ENCODE measurements at regions not wholly inside any gene's neighbourhood (a gene's known extent, or its start where the extent isn't known, plus 50 kb on each side); places are given as distances from the start of the nearest gene placed in this dataset.

DNA sequence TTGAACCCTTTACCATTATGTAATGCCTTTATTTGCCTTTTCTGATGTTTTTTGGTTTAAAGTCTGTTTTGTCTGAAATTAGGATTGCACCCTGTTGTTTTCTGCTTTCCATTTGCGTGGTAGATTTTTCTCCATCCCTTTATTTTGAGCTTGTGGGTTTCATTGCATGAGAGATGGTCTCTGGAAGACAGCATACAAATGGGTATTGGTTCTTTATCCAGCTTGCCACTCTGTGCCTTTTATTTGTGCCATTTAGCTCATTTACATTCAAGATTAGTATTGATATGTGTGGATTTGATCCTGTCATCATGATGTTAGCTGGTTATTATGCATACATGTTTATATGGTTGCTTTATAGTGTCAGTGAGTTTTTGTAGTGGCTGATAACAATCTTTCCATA, 318.7 kb upstream of the PPP2R3A start:
- no peak overlapping the region for H4K8ac ChIP-seq (ENCODE audit: low read depth in 2 of 2, low read length in 2 of 2)
- no peak overlapping the region for H2AK5ac ChIP-seq (ENCODE audit: low read depth, low read length)
- intact Hi-C loops (cut with micrococcal nuclease) (no loop called here), in situ Hi-C loops (cut with MboI; ENCODE audit: low sequenced_read_pairs) (no loop called here), dilution Hi-C loops (cut with HindIII; ENCODE audit: low sequenced_read_pairs, unreplicated experiment) (no loop called here)
- H3K4ac ChIP-seq (ENCODE audit: low read depth, low read length): no peak overlapping the region
- no peak overlapping the region for H3K9ac ChIP-seq (ENCODE audit: low read depth, low read length)
- H3K27ac ChIP-seq (ENCODE audit: insufficient read depth, low read length): no peak overlapping the region
- DNase-seq (no peak), ATAC-seq (ENCODE audit: low read depth) (no peak)
- H2AFZ ChIP-seq (replicated peaks; ENCODE audit: low read length, poor library complexity): no peak overlapping the region
- H2BK15ac ChIP-seq (ENCODE audit: low read depth, low read length): no peak overlapping the region
- TF ChIP-seq SMC3 (IDR thresholded peaks at IDR 0.05; ENCODE audit: low read depth, low read length): no peak
- TF ChIP-seq CHD1 (IDR thresholded peaks at IDR 0.05; ENCODE audit: low read depth, low read length): no peak
- no peak for TF ChIP-seq MAFK (IDR thresholded peaks at IDR 0.05; ENCODE audit: low read depth, low read length)
- TF ChIP-seq FOS (IDR thresholded peaks at IDR 0.05; ENCODE audit: low read depth, low read length): no peak
- no peak for TF ChIP-seq BHLHE40 (IDR thresholded peaks at IDR 0.05; ENCODE audit: low read depth, low read length)
- no peak for TF ChIP-seq POLR2A (IDR thresholded peaks at IDR 0.05; ENCODE audit: low read depth, low read length)
- no peak for TF ChIP-seq RFX5 (IDR thresholded peaks at IDR 0.05; ENCODE audit: low read depth, low read length)
- no peak for TF ChIP-seq RAD21 (IDR thresholded peaks at IDR 0.05; ENCODE audit: low read length)
- TF ChIP-seq ELK1 (IDR thresholded peaks at IDR 0.05; ENCODE audit: borderline replicate concordance, low read depth, low read length): no peak
- TF ChIP-seq, protein P1, sequence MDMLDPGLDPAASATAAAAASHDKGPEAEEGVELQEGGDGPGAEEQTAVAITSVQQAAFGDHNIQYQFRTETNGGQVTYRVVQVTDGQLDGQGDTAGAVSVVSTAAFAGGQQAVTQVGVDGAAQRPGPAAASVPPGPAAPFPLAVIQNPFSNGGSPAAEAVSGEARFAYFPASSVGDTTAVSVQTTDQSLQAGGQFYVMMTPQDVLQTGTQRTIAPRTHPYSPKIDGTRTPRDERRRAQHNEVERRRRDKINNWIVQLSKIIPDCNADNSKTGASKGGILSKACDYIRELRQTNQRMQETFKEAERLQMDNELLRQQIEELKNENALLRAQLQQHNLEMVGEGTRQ (IDR thresholded peaks at IDR 0.05; ENCODE audit: low read depth, low read length): no peak
- no peak for TF ChIP-seq NFE2L2 (IDR thresholded peaks at IDR 0.05; ENCODE audit: low read depth, low read length)
- no peak for TF ChIP-seq RCOR1 (IDR thresholded peaks at IDR 0.05; ENCODE audit: insufficient replicate concordance, low read length)
- TF ChIP-seq CEBPB (IDR thresholded peaks at IDR 0.05; ENCODE audit: low read depth, low read length): no peak
- TF ChIP-seq, protein P2, sequence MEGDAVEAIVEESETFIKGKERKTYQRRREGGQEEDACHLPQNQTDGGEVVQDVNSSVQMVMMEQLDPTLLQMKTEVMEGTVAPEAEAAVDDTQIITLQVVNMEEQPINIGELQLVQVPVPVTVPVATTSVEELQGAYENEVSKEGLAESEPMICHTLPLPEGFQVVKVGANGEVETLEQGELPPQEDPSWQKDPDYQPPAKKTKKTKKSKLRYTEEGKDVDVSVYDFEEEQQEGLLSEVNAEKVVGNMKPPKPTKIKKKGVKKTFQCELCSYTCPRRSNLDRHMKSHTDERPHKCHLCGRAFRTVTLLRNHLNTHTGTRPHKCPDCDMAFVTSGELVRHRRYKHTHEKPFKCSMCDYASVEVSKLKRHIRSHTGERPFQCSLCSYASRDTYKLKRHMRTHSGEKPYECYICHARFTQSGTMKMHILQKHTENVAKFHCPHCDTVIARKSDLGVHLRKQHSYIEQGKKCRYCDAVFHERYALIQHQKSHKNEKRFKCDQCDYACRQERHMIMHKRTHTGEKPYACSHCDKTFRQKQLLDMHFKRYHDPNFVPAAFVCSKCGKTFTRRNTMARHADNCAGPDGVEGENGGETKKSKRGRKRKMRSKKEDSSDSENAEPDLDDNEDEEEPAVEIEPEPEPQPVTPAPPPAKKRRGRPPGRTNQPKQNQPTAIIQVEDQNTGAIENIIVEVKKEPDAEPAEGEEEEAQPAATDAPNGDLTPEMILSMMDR (conservative IDR thresholded peaks at IDR 0.05; ENCODE audit: low read depth, low read length): no peak
- TF ChIP-seq MXI1 (IDR thresholded peaks at IDR 0.05; ENCODE audit: borderline replicate concordance, low read depth, low read length): no peak
- no peak for TF ChIP-seq MAZ (IDR thresholded peaks at IDR 0.05; ENCODE audit: borderline replicate concordance, low read depth, low read length)
- H3K18ac ChIP-seq (ENCODE audit: low read depth, low read length): no peak overlapping the region
- H2AK9ac ChIP-seq (replicated peaks; ENCODE audit: low read depth, low read length, poor library complexity): no peak overlapping the region
- no TSS peak for BruUV-seq (replicated peaks)
- H2BK120ac ChIP-seq (ENCODE audit: low read depth, low read length): no peak overlapping the region
- H3K56ac ChIP-seq (ENCODE audit: extremely low read depth, insufficient read depth, low read length): no peak overlapping the region
- H3K4me1 ChIP-seq (ENCODE audit: control insufficient read depth, insufficient read depth, low read length): no peaks in the 10 kb centered on the region
- H3K79me1 ChIP-seq (ENCODE audit: low read depth in 1 of 2, low read length in 2 of 2): no peaks in the 10 kb centered on the region
- no peak overlapping the region for H3K4me2 ChIP-seq (ENCODE audit: low read depth, low read length)
- H2BK20ac ChIP-seq (ENCODE audit: low read depth, low read length): no peak overlapping the region
- H4K5ac ChIP-seq (ENCODE audit: low read depth, low read length): no peak overlapping the region
- H3K14ac ChIP-seq (replicated peaks; ENCODE audit: low read depth, low read length): no peak overlapping the region
- H4K20me1 ChIP-seq (ENCODE audit: insufficient read depth, low read length): no peaks in the 10 kb centered on the region
- ChIA-PET POLR2A (ENCODE audit: unreplicated experiment) (no interaction called here), CTCF (no interaction called here)
- no CpG with 5 or more reads among the region's 1 CpG for WGBS, 2 experiments (ENCODE audit: extremely low coverage in 2 of 2, insufficient read length in 1 of 2)
- H3K9me1 ChIP-seq (ENCODE audit: insufficient read depth, low read length): no peaks in the 10 kb centered on the region
- H3K23ac ChIP-seq (ENCODE audit: low read depth, low read length): no peak overlapping the region
- no peaks in the 10 kb centered on the region for H3K36me3 ChIP-seq (ENCODE audit: control insufficient read depth, insufficient read depth, low read length)
- no peak overlapping the region for H2BK5ac ChIP-seq (ENCODE audit: low read depth, low read length, poor library complexity, severe bottlenecking)
- H4K91ac ChIP-seq (ENCODE audit: insufficient read depth, low read depth, low read length): no peak overlapping the region
- H3K27me3 ChIP-seq (ENCODE audit: control insufficient read depth, insufficient read depth, low read length): no peaks in the 10 kb centered on the region
- no peak overlapping the region for H3K4me3 ChIP-seq (ENCODE audit: insufficient read depth, low read depth, low read length)
- peaks cover 8% of the 10 kb centered on the region; the same call in 1 of the 2 replicates for H3K9me3 ChIP-seq (ENCODE audit: control insufficient read depth, insufficient read depth, low read length)
